ENCODE measurements at regions not wholly inside any gene's neighbourhood (a gene's known extent, or its start where the extent isn't known, plus 50 kb on each side); places are given as distances from the start of the nearest gene placed in this dataset.

DNA sequence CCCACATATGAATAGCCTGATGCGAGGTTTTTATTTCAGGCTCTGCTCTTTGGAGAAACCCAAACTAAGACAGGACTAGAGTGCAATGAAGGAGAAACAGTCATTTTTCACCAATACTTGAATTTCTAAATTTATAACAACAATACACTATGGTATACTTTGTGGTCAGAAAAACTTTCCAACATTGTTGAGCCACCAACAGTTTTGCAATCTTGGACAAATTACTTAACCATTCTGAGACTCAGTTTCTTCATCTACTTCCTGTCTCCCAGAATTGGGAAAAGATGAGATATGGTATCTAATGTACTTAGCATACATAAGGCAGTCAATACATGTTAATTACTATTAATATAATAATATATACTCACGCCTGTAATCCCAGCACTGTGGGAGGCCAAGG lies 519.8 kb upstream of the PLXNA2 start:
- ChIA-PET CTCF (no interaction called here), POLR2A (ENCODE audit: unreplicated experiment) (no interaction called here)
- intact Hi-C loops (cut with micrococcal nuclease; ENCODE audit: unreplicated experiment) = no loop called here
- Histone ChIP-seq H3K36me3 (ENCODE audit: low read depth) (no peaks in the 10 kb centered on the region), H3K9me2 (ENCODE audit: insufficient read depth) (no peaks in the 10 kb centered on the region; the same call in 1 of the 2 replicates), H2AFZ (no peak overlapping the region), H3K4me2 (no peak overlapping the region), H3K4me1 (replicated peaks; ENCODE audit: insufficient read depth) (no peaks in the 10 kb centered on the region), H3F3A (ENCODE audit: insufficient read depth, low read depth) (no peaks in the 10 kb centered on the region), H3K9me3 (ENCODE audit: insufficient read depth, low read depth) (no peaks in the 10 kb centered on the region), H3K79me2 (ENCODE audit: low read depth) (no peaks in the 10 kb centered on the region), H4K20me1 (ENCODE audit: insufficient read depth) (no peaks in the 10 kb centered on the region), H3K27ac (no peak overlapping the region), H3K27me3 (ENCODE audit: insufficient read depth, low read depth) (peaks cover 3% of the 10 kb centered on the region; the same call in 1 of the 2 replicates), H3K4me3 (no peak overlapping the region)
- TF ChIP-seq, protein P1, sequence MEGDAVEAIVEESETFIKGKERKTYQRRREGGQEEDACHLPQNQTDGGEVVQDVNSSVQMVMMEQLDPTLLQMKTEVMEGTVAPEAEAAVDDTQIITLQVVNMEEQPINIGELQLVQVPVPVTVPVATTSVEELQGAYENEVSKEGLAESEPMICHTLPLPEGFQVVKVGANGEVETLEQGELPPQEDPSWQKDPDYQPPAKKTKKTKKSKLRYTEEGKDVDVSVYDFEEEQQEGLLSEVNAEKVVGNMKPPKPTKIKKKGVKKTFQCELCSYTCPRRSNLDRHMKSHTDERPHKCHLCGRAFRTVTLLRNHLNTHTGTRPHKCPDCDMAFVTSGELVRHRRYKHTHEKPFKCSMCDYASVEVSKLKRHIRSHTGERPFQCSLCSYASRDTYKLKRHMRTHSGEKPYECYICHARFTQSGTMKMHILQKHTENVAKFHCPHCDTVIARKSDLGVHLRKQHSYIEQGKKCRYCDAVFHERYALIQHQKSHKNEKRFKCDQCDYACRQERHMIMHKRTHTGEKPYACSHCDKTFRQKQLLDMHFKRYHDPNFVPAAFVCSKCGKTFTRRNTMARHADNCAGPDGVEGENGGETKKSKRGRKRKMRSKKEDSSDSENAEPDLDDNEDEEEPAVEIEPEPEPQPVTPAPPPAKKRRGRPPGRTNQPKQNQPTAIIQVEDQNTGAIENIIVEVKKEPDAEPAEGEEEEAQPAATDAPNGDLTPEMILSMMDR (conservative IDR thresholded peaks at IDR 0.05) = no peak
- no peak for TF ChIP-seq EZH2 (IDR thresholded peaks at IDR 0.05; ENCODE audit: low read depth)
- DNase-seq = no peak
- BruUV-seq (replicated peaks) = no TSS peak

DNA sequence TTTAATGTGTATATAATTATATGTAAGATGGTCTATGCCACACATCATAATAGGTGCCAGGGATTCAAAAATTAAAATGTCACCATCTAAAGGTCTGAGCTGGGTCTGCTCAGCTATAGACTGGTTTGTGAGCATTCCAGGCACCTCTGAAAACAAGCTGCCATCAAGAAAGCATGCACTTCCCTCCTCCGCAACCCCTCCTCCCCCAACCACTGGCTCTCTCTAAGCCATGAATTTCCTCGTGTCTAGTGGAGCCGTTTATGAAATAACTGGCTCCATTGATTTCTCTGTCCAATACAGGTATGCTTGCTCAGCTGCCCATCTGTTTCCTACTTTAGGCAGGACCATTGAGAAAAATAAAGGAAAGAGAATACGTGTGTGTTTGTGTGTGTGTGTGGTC lies 522.6 kb upstream of the PLXNA2 start:
- Histone ChIP-seq H3K4me1 (replicated peaks; ENCODE audit: insufficient read depth) (no peaks in the 10 kb centered on the region), H3K9me3 (ENCODE audit: insufficient read depth, low read depth) (no peaks in the 10 kb centered on the region), H3K79me2 (ENCODE audit: low read depth) (no peaks in the 10 kb centered on the region), H3K36me3 (ENCODE audit: low read depth) (no peaks in the 10 kb centered on the region), H3K4me2 (no peak overlapping the region), H3K27me3 (ENCODE audit: insufficient read depth, low read depth) (peaks cover 3% of the 10 kb centered on the region; the same call in 1 of the 2 replicates), H3K4me3 (no peak overlapping the region), H3F3A (ENCODE audit: insufficient read depth, low read depth) (no peaks in the 10 kb centered on the region), H2AFZ (no peak overlapping the region), H3K27ac (no peak overlapping the region), H4K20me1 (ENCODE audit: insufficient read depth) (no peaks in the 10 kb centered on the region), H3K9me2 (ENCODE audit: insufficient read depth) (no peaks in the 10 kb centered on the region)
- TF ChIP-seq, protein P1 (conservative IDR thresholded peaks at IDR 0.05) = no peak
- no peak for TF ChIP-seq EZH2 (IDR thresholded peaks at IDR 0.05; ENCODE audit: low read depth)
- POLR2A ChIA-PET (ENCODE audit: unreplicated experiment) = no interaction called here
- intact Hi-C loops (cut with micrococcal nuclease; ENCODE audit: unreplicated experiment) = loop anchor here (1.0 kb wide), 1 partner anchor 18 kb away; no protein-coding TSS in a partner anchor
- BruUV-seq (replicated peaks) = no TSS peak
- CTCF ChIA-PET = no interaction called here
- no peak for DNase-seq

- no peak for DNase-seq
- TF ChIP-seq, protein P1 (conservative IDR thresholded peaks at IDR 0.05) = no peak
- TF ChIP-seq EZH2 (IDR thresholded peaks at IDR 0.05; ENCODE audit: low read depth) = no peak
- no peaks in the 10 kb centered on the region for H3K36me3 ChIP-seq (ENCODE audit: low read depth)
- no peaks in the 10 kb centered on the region for H3K4me1 ChIP-seq (replicated peaks; ENCODE audit: insufficient read depth)
- no peak overlapping the region for H3K4me3 ChIP-seq
- H3K9me3 ChIP-seq (ENCODE audit: insufficient read depth, low read depth) = no peaks in the 10 kb centered on the region
- intact Hi-C loops (cut with micrococcal nuclease; ENCODE audit: unreplicated experiment) = no loop called here
- ChIA-PET POLR2A (ENCODE audit: unreplicated experiment) (no interaction called here), CTCF (no interaction called here)
- no peak overlapping the region for H2AFZ ChIP-seq
- H3K4me2 ChIP-seq = no peak overlapping the region
- no peak overlapping the region for H3K27ac ChIP-seq
- H3K79me2 ChIP-seq (ENCODE audit: low read depth) = no peaks in the 10 kb centered on the region
- peaks cover 3% of the 10 kb centered on the region; the same call in 1 of the 2 replicates for H3K27me3 ChIP-seq (ENCODE audit: insufficient read depth, low read depth)
- BruUV-seq (replicated peaks) = no TSS peak
- no peaks in the 10 kb centered on the region for H3K9me2 ChIP-seq (ENCODE audit: insufficient read depth)
- H3F3A ChIP-seq (ENCODE audit: insufficient read depth, low read depth) = no peaks in the 10 kb centered on the region
- H4K20me1 ChIP-seq (ENCODE audit: insufficient read depth) = no peaks in the 10 kb centered on the region
Measured at GRCh38 chr1:208767816-208768215, 523.6 kb upstream of the PLXNA2 start.

Measured in PC-9 (cell line).